Glutamatergic neuron (in vitro differentiated cells): ENCODE measurements at regions not wholly inside any gene's neighbourhood (a gene's known extent, or its start where the extent isn't known, plus 50 kb on each side); places are given as distances from the start of the nearest gene placed in this dataset.
"Not testable (repeated sequence)": the region's sequence is repeated elsewhere in the genome, so short reads cannot be mapped to it uniquely, and the experiment has no call there.

Experiments used
- DNase-seq: peaks from one replicate; pipeline ENCODE4 v3.0.0; 2022
- H3K27ac Mint-ChIP-seq: one replicate; pipeline ENCODE4 v1.8.0; 2020; ENCODE audit warnings: mild to moderate bottlenecking, mixed read lengths, inconsistent platforms; ENCODE audit not compliant: unreplicated experiment
- H3K27me3 Mint-ChIP-seq: one replicate; pipeline ENCODE4 v1.8.0; 2020; ENCODE audit warnings: mild to moderate bottlenecking, moderate library complexity, mixed read lengths, inconsistent platforms; ENCODE audit not compliant: unreplicated experiment
- H3K36me3 Mint-ChIP-seq: one replicate; pipeline ENCODE4 v1.8.0; 2020; ENCODE audit warnings: mild to moderate bottlenecking, mixed read lengths, inconsistent platforms; ENCODE audit not compliant: unreplicated experiment
- H3K4me1 Mint-ChIP-seq: one replicate; pipeline ENCODE4 v1.8.0; 2020; ENCODE audit warnings: mild to moderate bottlenecking, low read depth, mixed read lengths, inconsistent platforms; ENCODE audit not compliant: unreplicated experiment
- H3K4me3 Mint-ChIP-seq: one replicate; pipeline ENCODE4 v1.8.0; 2020; ENCODE audit warnings: mild to moderate bottlenecking, mixed read lengths, inconsistent platforms; ENCODE audit not compliant: unreplicated experiment
- H3K9me3 Mint-ChIP-seq: one replicate; pipeline ENCODE4 v1.8.0; 2020; ENCODE audit warnings: mild to moderate bottlenecking, moderate library complexity, mixed read lengths, inconsistent platforms; ENCODE audit not compliant: unreplicated experiment
- CTCF ChIP-seq: fragments of 200-600 bp; sonication (generic); IDR thresholded peaks from one replicate; pipeline ENCODE4 v1.5.0; 2021; ENCODE audit not compliant: partially characterized antibody, unreplicated experiment

DNA sequence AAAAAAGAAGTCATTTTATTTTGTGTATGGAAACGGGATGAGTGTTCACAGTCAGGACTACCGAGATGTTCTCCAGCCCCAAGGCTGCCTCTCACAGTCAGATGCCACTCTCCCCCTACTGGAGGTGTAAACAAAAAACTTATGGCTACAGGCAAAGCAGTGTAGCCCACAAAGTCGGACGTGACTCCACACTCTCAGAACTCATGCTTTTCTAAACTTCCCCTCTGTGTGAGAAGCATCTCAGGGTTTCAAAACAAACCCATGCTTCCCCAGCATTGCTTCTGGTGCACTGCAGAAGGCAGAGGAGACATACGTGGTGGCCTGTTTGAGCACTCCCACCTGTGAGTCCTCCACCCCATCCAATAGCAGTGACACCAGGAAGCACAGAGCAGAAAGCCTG lies 580.3 kb downstream of the BNC2 start:
- Mint-ChIP-seq H3K27me3 (no peaks in the 10 kb centered on the region), H3K36me3 (peaks cover 5% of the 10 kb centered on the region), H3K4me1 (no peaks in the 10 kb centered on the region), H3K9me3 (no peaks in the 10 kb centered on the region), H3K4me3 (no peak overlapping the region), H3K27ac (no peak overlapping the region)
- no peak for DNase-seq
- no peak for TF ChIP-seq CTCF

- no peaks in the 10 kb centered on the region for H3K36me3 Mint-ChIP-seq
- H3K27ac Mint-ChIP-seq, result no peak overlapping the region
- DNase-seq, result no peak
- H3K4me3 Mint-ChIP-seq, result no peak overlapping the region
- no peaks in the 10 kb centered on the region for H3K27me3 Mint-ChIP-seq
- no peaks in the 10 kb centered on the region for H3K4me1 Mint-ChIP-seq
- TF ChIP-seq CTCF, result no peak
- H3K9me3 Mint-ChIP-seq, result no peaks in the 10 kb centered on the region
Measured at GRCh38 chr9:16291921-16292320, 578.5 kb downstream of the BNC2 start.

GRCh38 chr9:16293610-16294009 lies 576.9 kb downstream of the BNC2 start:
- no peak for TF ChIP-seq CTCF
- Mint-ChIP-seq H3K9me3 (no peaks in the 10 kb centered on the region), H3K36me3 (no peaks in the 10 kb centered on the region), H3K27ac (no peak overlapping the region), H3K4me1 (no peaks in the 10 kb centered on the region), H3K27me3 (no peaks in the 10 kb centered on the region), H3K4me3 (no peak overlapping the region)
- no peak for DNase-seq

DNA sequence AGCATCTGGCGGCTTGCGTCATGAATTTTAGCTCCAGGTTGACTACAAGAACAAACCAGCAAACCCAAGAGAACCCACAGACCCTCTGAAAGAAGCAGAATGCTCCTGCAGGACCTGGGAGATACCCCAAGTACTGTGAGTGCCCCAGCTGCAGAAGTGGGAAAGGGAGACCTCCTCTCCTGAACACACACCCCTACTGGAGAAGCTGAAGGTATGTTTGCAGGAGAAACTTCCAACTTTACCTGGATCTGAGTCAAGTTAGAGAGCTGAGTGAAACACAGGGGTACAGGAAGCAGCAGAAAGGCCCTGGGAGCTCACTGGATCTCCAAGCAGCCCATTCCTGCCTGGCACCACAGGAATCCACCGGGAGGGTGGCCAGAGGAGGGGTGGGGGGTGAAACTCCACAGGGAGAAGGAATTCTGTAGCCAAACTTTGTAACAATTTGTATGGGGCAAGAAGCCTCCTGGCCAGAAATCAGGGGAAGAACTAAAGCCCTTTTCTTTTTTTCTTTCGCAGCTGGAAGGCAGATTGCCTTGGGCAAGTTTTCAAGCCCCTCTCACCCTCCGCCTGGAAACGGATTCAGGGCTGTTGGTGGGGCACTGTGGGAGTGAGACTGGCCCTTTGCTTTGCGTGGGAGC lies 576.2 kb downstream of the BNC2 start:
- Mint-ChIP-seq H3K36me3 (no peaks in the 10 kb centered on the region), H3K4me1 (no peaks in the 10 kb centered on the region), H3K9me3 (peaks cover 2% of the 10 kb centered on the region), H3K27me3 (no peaks in the 10 kb centered on the region), H3K4me3 (no peak overlapping the region), H3K27ac (no peak overlapping the region)
- DNase-seq, result no peak
- no peak for TF ChIP-seq CTCF

DNA sequence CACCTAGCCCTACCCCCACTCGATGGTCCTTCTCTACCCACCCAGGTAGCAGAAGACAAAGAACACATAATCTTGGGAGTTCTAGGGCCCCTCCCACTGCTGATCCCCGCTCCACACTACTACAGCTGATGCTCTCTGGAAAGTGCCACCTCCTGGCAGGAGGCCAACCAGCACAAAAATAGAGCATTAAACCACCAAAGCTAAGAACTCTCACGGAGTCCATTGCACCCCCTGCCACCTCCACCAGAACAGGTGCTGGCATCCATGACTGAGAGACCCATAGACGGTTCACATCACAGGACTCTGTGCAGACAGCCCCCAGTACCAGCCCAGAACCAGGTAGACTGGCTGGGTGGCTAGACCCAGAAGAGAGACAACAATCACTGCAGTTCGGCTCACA lies 575.5 kb downstream of the BNC2 start:
- H3K27ac Mint-ChIP-seq, H3K4me1 Mint-ChIP-seq, H3K9me3 Mint-ChIP-seq: not testable (repeated sequence)

DNA sequence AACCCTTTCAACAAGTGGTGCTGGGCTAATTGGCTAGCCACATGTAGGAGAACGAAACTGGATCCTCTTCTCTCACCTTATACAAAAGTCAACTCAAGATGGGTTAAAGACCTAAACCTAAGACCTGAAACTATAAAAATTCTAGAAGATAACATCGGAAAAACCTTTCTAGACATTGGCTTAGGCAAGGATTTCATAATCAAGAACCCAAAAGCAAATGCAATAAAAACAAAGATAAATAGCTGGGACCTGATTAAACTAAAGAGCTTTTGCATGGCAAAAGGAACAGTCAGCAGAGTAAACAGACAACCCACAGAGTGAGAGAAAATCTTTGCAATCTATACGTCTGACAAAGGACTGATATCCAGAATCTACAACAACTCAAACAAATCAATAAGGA lies 571.1 kb downstream of the BNC2 start:
- not testable (repeated sequence) for H3K36me3 Mint-ChIP-seq, H3K27ac Mint-ChIP-seq, DNase-seq, H3K9me3 Mint-ChIP-seq, H3K27me3 Mint-ChIP-seq, H3K4me3 Mint-ChIP-seq, H3K4me1 Mint-ChIP-seq

More for the DNA sequence above, 575.5 kb downstream of the BNC2 start:
- not testable (repeated sequence) for DNase-seq, H3K4me3 Mint-ChIP-seq, H3K27me3 Mint-ChIP-seq, H3K36me3 Mint-ChIP-seq
